ENCODE measurements at regions not wholly inside any gene's neighbourhood (a gene's known extent, or its start where the extent isn't known, plus 50 kb on each side); places are given as distances from the start of the nearest gene placed in this dataset.

DNA sequence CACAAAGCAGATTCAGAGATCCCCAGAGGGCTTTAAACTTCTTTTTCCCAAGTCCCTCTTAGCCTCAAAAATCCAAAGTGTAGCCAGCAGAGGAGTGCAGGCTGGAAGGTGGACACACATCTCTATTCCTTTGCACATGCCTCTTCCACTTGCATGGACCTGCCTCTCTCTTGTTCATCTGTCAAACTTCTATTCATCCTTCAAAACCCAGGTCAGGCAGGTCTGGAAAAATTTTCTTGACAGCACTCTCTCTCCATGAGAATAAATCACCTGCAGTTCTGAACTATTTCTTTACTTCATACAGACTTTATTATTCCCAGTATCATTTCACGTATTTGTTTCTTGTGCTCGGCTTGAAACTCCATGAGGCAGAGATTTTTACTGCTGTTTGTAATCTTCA, 127.5 kb downstream of the SS18 start:
- Histone ChIP-seq H3K36me3 (ENCODE audit: low read depth) (no peaks in the 10 kb centered on the region), H3K9ac (no peak overlapping the region), H3K9me3 (ENCODE audit: low read depth) (no peaks in the 10 kb centered on the region), H3K27me3 (replicated peaks; ENCODE audit: insufficient read depth) (0 out of 2 replicates have a peak, but pooled peaks cover 6% of the 10 kb centered on the region), H3K9me2 (ENCODE audit: insufficient read depth) (no peaks in the 10 kb centered on the region), H3K4me1 (ENCODE audit: insufficient read depth) (no peaks in the 10 kb centered on the region), H3K4me3 (no peak overlapping the region), H2AFZ (no peak overlapping the region), H3K79me2 (ENCODE audit: insufficient read depth) (no peaks in the 10 kb centered on the region), H3F3A (ENCODE audit: insufficient read depth) (no peaks in the 10 kb centered on the region), H3K27ac (no peak overlapping the region), H3K4me2 (ENCODE audit: unreplicated experiment) (no peak overlapping the region), H4K20me1 (ENCODE audit: insufficient read depth) (no peaks in the 10 kb centered on the region)
- in situ Hi-C loops (cut with MboI) = no loop called here
- 28 to 34% methylated on average over 2 of the region's 2 CpGs for WGBS, 2 experiments (ENCODE audit: low coverage in 1 of 2, low lambda C conversion rate in 2 of 2, missing lambda C conversion rate in 2 of 2)
- TF ChIP-seq EZH2 (IDR thresholded peaks at IDR 0.05; ENCODE audit: insufficient read depth, poor library complexity, severe bottlenecking) (no peak), EZH2phosphoT487 (IDR thresholded peaks at IDR 0.05; ENCODE audit: insufficient read depth, low read depth) (no peak)
- no peak for DNase-seq

DNA sequence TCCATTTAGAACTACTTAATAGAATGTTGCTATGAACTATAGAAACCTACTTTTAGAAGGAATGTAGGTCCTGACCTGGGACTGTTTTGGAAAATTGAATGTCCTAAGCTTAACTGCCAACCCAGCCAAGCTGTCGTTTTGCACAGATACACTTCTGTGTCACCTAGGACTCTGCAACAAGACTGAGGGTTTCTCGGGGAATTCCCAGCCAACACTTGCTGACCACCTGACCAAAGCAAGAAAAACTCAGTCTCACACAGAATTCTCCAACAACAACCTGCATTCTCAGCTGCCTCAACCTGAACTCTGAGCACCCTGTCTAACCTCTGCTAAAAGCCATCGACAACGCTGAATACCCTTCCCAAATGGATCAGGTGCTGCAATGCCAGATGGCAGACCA, 128.2 kb downstream of the SS18 start:
- no peak overlapping the region for H3K4me2 ChIP-seq (ENCODE audit: unreplicated experiment)

GRCh38 chr18:25957017-25957416, 133.4 kb downstream of the SS18 start:
- DNase-seq = no peak
- Histone ChIP-seq H3K9me3 (ENCODE audit: low read depth) (no peaks in the 10 kb centered on the region), H3F3A (ENCODE audit: insufficient read depth) (no peaks in the 10 kb centered on the region), H3K27ac (no peak overlapping the region), H3K36me3 (ENCODE audit: low read depth) (no peaks in the 10 kb centered on the region), H3K4me3 (no peak overlapping the region), H3K9me2 (ENCODE audit: insufficient read depth) (no peaks in the 10 kb centered on the region), H3K4me2 (ENCODE audit: unreplicated experiment) (no peak overlapping the region), H3K4me1 (ENCODE audit: insufficient read depth) (no peaks in the 10 kb centered on the region), H3K79me2 (ENCODE audit: insufficient read depth) (no peaks in the 10 kb centered on the region), H3K9ac (no peak overlapping the region), H3K27me3 (replicated peaks; ENCODE audit: insufficient read depth) (no peaks in the 10 kb centered on the region), H4K20me1 (ENCODE audit: insufficient read depth) (no peaks in the 10 kb centered on the region), H2AFZ (no peak overlapping the region)
- WGBS, 2 experiments (ENCODE audit: low coverage in 1 of 2, low lambda C conversion rate in 2 of 2, missing lambda C conversion rate in 2 of 2) = 26 to 30% methylated on average over 4 of the region's 4 CpGs
- TF ChIP-seq EZH2 (IDR thresholded peaks at IDR 0.05; ENCODE audit: insufficient read depth, poor library complexity, severe bottlenecking) (no peak), EZH2phosphoT487 (IDR thresholded peaks at IDR 0.05; ENCODE audit: insufficient read depth, low read depth) (no peak)
- in situ Hi-C loops (cut with MboI) = no loop called here

More for the DNA sequence above, 128.2 kb downstream of the SS18 start:
- H3K27ac ChIP-seq = no peak overlapping the region
- no peaks in the 10 kb centered on the region for H4K20me1 ChIP-seq (ENCODE audit: insufficient read depth)
- H3F3A ChIP-seq (ENCODE audit: insufficient read depth) = no peaks in the 10 kb centered on the region
- H3K9me3 ChIP-seq (ENCODE audit: low read depth) = no peaks in the 10 kb centered on the region
- H3K9me2 ChIP-seq (ENCODE audit: insufficient read depth) = no peaks in the 10 kb centered on the region
- H3K36me3 ChIP-seq (ENCODE audit: low read depth) = no peaks in the 10 kb centered on the region
- no peaks in the 10 kb centered on the region for H3K4me1 ChIP-seq (ENCODE audit: insufficient read depth)
- 0 out of 2 replicates have a peak, but pooled peaks cover 6% of the 10 kb centered on the region for H3K27me3 ChIP-seq (replicated peaks; ENCODE audit: insufficient read depth)
- 49 to 53% methylated on average over 4 of the region's 4 CpGs for WGBS, 2 experiments (ENCODE audit: low coverage in 1 of 2, low lambda C conversion rate in 2 of 2, missing lambda C conversion rate in 2 of 2)
- H3K9ac ChIP-seq = no peak overlapping the region
- no peaks in the 10 kb centered on the region for H3K79me2 ChIP-seq (ENCODE audit: insufficient read depth)
- no peak for DNase-seq
- in situ Hi-C loops (cut with MboI) = no loop called here
- no peak overlapping the region for H3K4me3 ChIP-seq
- TF ChIP-seq EZH2phosphoT487 (IDR thresholded peaks at IDR 0.05; ENCODE audit: insufficient read depth, low read depth) (no peak), EZH2 (IDR thresholded peaks at IDR 0.05; ENCODE audit: insufficient read depth, poor library complexity, severe bottlenecking) (no peak)
- no peak overlapping the region for H2AFZ ChIP-seq

DNA sequence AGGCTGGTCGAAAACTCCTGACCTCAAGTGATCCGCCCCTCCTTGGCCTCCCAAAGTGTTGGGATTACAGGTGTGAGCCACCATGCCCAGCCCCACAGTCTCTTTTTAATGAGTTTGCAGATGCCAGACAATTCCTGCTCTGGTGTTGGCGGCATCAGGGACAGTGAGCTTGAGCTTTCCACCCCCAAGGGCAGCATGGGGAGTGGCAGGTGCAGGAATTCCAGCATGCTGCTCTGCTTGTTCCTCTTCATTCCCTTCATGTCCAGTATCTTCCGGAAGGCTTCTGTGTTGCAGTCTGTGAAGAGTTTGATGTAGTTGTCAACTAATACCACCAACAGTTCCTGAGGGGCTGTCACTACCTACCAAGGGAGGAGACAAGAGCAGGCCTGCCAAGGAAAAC, 137.3 kb downstream of the SS18 start:
- Histone ChIP-seq H3F3A (ENCODE audit: insufficient read depth) (no peaks in the 10 kb centered on the region), H3K27me3 (replicated peaks; ENCODE audit: insufficient read depth) (no peaks in the 10 kb centered on the region), H3K9me3 (ENCODE audit: low read depth) (no peaks in the 10 kb centered on the region), H3K9ac (no peak overlapping the region), H3K27ac (no peak overlapping the region), H3K4me3 (no peak overlapping the region), H3K36me3 (ENCODE audit: low read depth) (no peaks in the 10 kb centered on the region), H2AFZ (no peak overlapping the region), H3K4me2 (ENCODE audit: unreplicated experiment) (no peak overlapping the region), H3K4me1 (ENCODE audit: insufficient read depth) (no peaks in the 10 kb centered on the region), H3K79me2 (ENCODE audit: insufficient read depth) (no peaks in the 10 kb centered on the region), H4K20me1 (ENCODE audit: insufficient read depth) (no peaks in the 10 kb centered on the region), H3K9me2 (ENCODE audit: insufficient read depth) (no peaks in the 10 kb centered on the region)
- 63 to 67% methylated on average over 4 of the region's 4 CpGs for WGBS, 2 experiments (ENCODE audit: low coverage in 1 of 2, low lambda C conversion rate in 2 of 2, missing lambda C conversion rate in 2 of 2)
- TF ChIP-seq EZH2 (IDR thresholded peaks at IDR 0.05; ENCODE audit: insufficient read depth, poor library complexity, severe bottlenecking) = no peak
- no peak for TF ChIP-seq EZH2phosphoT487 (IDR thresholded peaks at IDR 0.05; ENCODE audit: insufficient read depth, low read depth)
- no peak for DNase-seq
- in situ Hi-C loops (cut with MboI) = no loop called here

DNA sequence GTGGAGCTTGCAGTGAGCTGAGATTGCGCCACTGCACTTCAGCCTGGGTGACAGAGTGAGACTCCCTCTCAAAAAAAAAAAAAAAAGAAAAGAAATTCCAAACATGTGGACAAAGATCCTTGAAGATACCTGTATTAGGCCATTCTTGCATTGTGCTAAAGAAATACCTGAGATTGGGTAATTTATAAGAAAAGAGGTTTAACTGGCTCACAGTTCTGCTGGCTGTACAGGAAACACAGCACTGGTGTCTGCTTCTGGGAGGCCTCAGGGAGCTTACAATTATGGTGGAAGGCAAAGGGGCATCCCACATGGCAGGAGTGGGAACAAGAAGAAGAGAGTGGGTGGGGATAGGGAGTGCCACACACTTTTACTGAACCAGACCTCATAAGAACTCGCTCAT, 140.1 kb downstream of the SS18 start:
- Histone ChIP-seq H3K27me3 (replicated peaks; ENCODE audit: insufficient read depth) (no peaks in the 10 kb centered on the region), H3K9me3 (ENCODE audit: low read depth) (no peaks in the 10 kb centered on the region), H2AFZ (no peak overlapping the region), H3K27ac (no peak overlapping the region), H3K4me3 (no peak overlapping the region), H4K20me1 (ENCODE audit: insufficient read depth) (no peaks in the 10 kb centered on the region), H3K9ac (no peak overlapping the region), H3K79me2 (ENCODE audit: insufficient read depth) (no peaks in the 10 kb centered on the region), H3K36me3 (ENCODE audit: low read depth) (no peaks in the 10 kb centered on the region), H3K4me1 (ENCODE audit: insufficient read depth) (no peaks in the 10 kb centered on the region), H3F3A (ENCODE audit: insufficient read depth) (no peaks in the 10 kb centered on the region), H3K4me2 (ENCODE audit: unreplicated experiment) (no peak overlapping the region), H3K9me2 (ENCODE audit: insufficient read depth) (no peaks in the 10 kb centered on the region)
- DNase-seq = no peak
- TF ChIP-seq EZH2phosphoT487 (IDR thresholded peaks at IDR 0.05; ENCODE audit: insufficient read depth, low read depth) (no peak), EZH2 (IDR thresholded peaks at IDR 0.05; ENCODE audit: insufficient read depth, poor library complexity, severe bottlenecking) (no peak)
- 31 to 45% methylated on average over 2 of the region's 2 CpGs for WGBS, 2 experiments (ENCODE audit: low coverage in 1 of 2, low lambda C conversion rate in 2 of 2, missing lambda C conversion rate in 2 of 2)
- in situ Hi-C loops (cut with MboI) = no loop called here

Data from GM23248 (cell line).